Breast epithelium (tissue), 3 donors: ENCODE measurements at regions not wholly inside any gene's neighbourhood (a gene's known extent, or its start where the extent isn't known, plus 50 kb on each side); places are given as distances from the start of the nearest gene placed in this dataset.

Source experiments
- CTCF ChIP-seq, 3 donors: fragments of 450-650 bp; IDR thresholded peaks; one replicate each; pipeline ENCODE4 v1.5.1; 2016 to 2017; ENCODE audit warnings: antibody characterized with exemption in 3 of 3, mild to moderate bottlenecking in 3 of 3, moderate library complexity in 3 of 3
- POLR2AphosphoS5 ChIP-seq, 3 donors: sonication (generic); formaldehyde crosslinking; IDR thresholded peaks; one replicate each; pipeline ENCODE4 v1.6.1; 2017; ENCODE audit warnings: antibody characterized with exemption in 3 of 3

GRCh38 chr14:53766601-53767000, 190.0 kb downstream of the BMP4 start:
- no peak for TF ChIP-seq CTCF (IDR thresholded peaks at IDR 0.05)
- TF ChIP-seq POLR2AphosphoS5 (IDR thresholded peaks at IDR 0.05), result no peak
